CD4-positive, alpha-beta T cell treated with Interferon alpha-2 for 1 hour (primary cell): ENCODE measurements at regions not wholly inside any gene's neighbourhood (a gene's known extent, or its start where the extent isn't known, plus 50 kb on each side); places are given as distances from the start of the nearest gene placed in this dataset.
"Not testable (repeated sequence)": the region's sequence is repeated elsewhere in the genome, so short reads cannot be mapped to it uniquely, and the experiment has no call there.

Source experiments
- DNase-seq, 2 donors: peaks; one replicate each; pipeline ENCODE4 v3.0.0-alpha.2; 2020 to 2022

GRCh38 chr6:126821706-126822105 is 296.8 kb upstream of the RSPO3 start:
- no peak for DNase-seq

GRCh38 chr6:126824226-126824625 is 294.2 kb upstream of the RSPO3 start:
- DNase-seq, result no peak

GRCh38 chr6:126824815-126825214 is 293.7 kb upstream of the RSPO3 start:
- DNase-seq, result no peak

GRCh38 chr6:126826166-126826714 is 292.2 kb upstream of the RSPO3 start:
- DNase-seq, result no peak

- DNase-seq, result no peak
Measured at GRCh38 chr6:126831461-126831860, 287.0 kb upstream of the RSPO3 start.

- DNase-seq, result no peak
Measured at GRCh38 chr6:126842769-126843168, 275.7 kb upstream of the RSPO3 start.

GRCh38 chr6:126848119-126848518 is 270.4 kb upstream of the RSPO3 start:
- no peak for DNase-seq

- DNase-seq, result no peak
Measured at GRCh38 chr6:126867641-126868040, 250.8 kb upstream of the RSPO3 start.

- DNase-seq, result no peak
Measured at GRCh38 chr6:126873351-126873750, 245.1 kb upstream of the RSPO3 start.

GRCh38 chr6:126873791-126874190 is 244.7 kb upstream of the RSPO3 start:
- no peak for DNase-seq

GRCh38 chr6:126876446-126876845 is 242.0 kb upstream of the RSPO3 start:
- no peak for DNase-seq

- DNase-seq, result no peak
Measured at GRCh38 chr6:126880964-126881363, 237.5 kb upstream of the RSPO3 start.

- DNase-seq, result no peak
Measured at GRCh38 chr6:126886106-126886505, 232.4 kb upstream of the RSPO3 start.

GRCh38 chr6:126888727-126889725 is 229.4 kb upstream of the RSPO3 start:
- DNase-seq, result no peak

GRCh38 chr6:126890055-126890454 is 228.4 kb upstream of the RSPO3 start:
- no peak for DNase-seq

- no peak for DNase-seq
Measured at GRCh38 chr6:126891158-126891557, 227.3 kb upstream of the RSPO3 start.

GRCh38 chr6:126892869-126893268 is 225.6 kb upstream of the RSPO3 start:
- not testable (repeated sequence) for DNase-seq

GRCh38 chr6:126897758-126898157 is 220.7 kb upstream of the RSPO3 start:
- no peak for DNase-seq

GRCh38 chr6:126904176-126904575 is 214.3 kb upstream of the RSPO3 start:
- no peak for DNase-seq

- DNase-seq, result no peak
Measured at GRCh38 chr6:126905917-126906316, 212.6 kb upstream of the RSPO3 start.

- DNase-seq, result no peak
Measured at GRCh38 chr6:126907312-126907711, 211.2 kb upstream of the RSPO3 start.

- DNase-seq, result no peak
Measured at GRCh38 chr6:126907996-126908395, 210.5 kb upstream of the RSPO3 start.

GRCh38 chr6:126909493-126909892 is 209.0 kb upstream of the RSPO3 start:
- no peak for DNase-seq

GRCh38 chr6:126913651-126914050 is 204.8 kb upstream of the RSPO3 start:
- no peak for DNase-seq
